ENCODE measurements at regions not wholly inside any gene's neighbourhood (a gene's known extent, or its start where the extent isn't known, plus 50 kb on each side); places are given as distances from the start of the nearest gene placed in this dataset.

DNA sequence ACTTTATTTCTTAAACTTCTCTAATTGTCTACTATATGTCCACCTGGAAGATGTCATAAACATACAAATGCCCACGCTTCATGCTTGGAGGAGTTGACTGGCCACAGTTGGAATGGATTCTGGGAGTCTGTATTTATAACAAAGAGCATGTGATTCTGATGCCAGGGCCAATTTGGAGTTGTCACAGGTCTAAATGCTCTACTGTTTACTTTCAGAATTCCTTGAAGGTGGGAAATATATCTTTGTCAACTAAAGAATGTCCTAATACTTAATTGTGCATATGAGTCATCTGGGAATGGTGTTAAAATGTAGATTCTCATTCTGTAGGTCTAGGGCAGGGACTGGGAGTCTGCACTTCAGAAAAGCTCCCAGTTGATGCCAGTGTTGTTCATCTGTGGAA is 196.1 kb downstream of the ANXA1 start:
- TF ChIP-seq, protein P1, sequence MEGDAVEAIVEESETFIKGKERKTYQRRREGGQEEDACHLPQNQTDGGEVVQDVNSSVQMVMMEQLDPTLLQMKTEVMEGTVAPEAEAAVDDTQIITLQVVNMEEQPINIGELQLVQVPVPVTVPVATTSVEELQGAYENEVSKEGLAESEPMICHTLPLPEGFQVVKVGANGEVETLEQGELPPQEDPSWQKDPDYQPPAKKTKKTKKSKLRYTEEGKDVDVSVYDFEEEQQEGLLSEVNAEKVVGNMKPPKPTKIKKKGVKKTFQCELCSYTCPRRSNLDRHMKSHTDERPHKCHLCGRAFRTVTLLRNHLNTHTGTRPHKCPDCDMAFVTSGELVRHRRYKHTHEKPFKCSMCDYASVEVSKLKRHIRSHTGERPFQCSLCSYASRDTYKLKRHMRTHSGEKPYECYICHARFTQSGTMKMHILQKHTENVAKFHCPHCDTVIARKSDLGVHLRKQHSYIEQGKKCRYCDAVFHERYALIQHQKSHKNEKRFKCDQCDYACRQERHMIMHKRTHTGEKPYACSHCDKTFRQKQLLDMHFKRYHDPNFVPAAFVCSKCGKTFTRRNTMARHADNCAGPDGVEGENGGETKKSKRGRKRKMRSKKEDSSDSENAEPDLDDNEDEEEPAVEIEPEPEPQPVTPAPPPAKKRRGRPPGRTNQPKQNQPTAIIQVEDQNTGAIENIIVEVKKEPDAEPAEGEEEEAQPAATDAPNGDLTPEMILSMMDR (conservative IDR thresholded peaks at IDR 0.05), result no peak
- TF ChIP-seq EZH2 (IDR thresholded peaks at IDR 0.05; ENCODE audit: low read depth), result no peak

Measured in PC-9 (cell line).